LNCaP clone FGC (cell line): ENCODE measurements at regions not wholly inside any gene's neighbourhood (a gene's known extent, or its start where the extent isn't known, plus 50 kb on each side); places are given as distances from the start of the nearest gene placed in this dataset.

Source experiments
- DNase-seq: peaks from one replicate; pipeline ENCODE4 v3.0.0-alpha.2; 2011; ENCODE audit warnings: low read depth
- H3K4me3 ChIP-seq: 2 replicates; pipeline ENCODE4 v1.5.1; 2011; ENCODE audit warnings: mild to moderate bottlenecking, low read depth, low read length, control low read depth
- TF ChIP-seq, protein P1 (sequence below): IDR thresholded peaks from 2 replicates; pipeline ENCODE4 v1.5.1; 2012; ENCODE audit warnings: mild to moderate bottlenecking; ENCODE audit not compliant: control insufficient read depth, insufficient read depth; ENCODE audit errors: extremely low read depth

DNA sequence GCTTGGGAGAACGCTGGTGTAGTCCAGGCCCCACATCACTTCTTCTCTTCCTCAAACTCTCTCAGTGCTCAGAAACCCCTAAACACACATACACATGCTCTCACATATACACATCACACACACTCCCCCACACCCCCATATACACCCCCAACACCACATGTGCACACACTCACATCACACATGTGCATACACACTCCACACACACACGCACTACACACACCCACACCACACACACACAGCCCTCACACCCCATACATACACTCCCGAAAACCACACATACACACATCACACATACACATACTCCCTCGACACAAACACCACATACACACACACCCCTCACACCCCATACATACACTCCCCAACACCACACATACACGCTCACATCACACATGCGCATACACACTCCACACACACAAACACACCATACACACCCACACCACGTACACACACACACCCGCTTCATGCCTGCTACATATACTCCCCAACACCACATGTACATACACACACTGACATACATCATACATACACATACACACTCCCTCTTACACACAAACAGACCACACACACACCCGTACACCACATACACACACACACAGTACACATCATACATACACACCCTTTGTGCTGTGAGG lies 110.3 kb upstream of the TMEM170B start:
- DNase-seq = no peak
- TF ChIP-seq, protein P1, sequence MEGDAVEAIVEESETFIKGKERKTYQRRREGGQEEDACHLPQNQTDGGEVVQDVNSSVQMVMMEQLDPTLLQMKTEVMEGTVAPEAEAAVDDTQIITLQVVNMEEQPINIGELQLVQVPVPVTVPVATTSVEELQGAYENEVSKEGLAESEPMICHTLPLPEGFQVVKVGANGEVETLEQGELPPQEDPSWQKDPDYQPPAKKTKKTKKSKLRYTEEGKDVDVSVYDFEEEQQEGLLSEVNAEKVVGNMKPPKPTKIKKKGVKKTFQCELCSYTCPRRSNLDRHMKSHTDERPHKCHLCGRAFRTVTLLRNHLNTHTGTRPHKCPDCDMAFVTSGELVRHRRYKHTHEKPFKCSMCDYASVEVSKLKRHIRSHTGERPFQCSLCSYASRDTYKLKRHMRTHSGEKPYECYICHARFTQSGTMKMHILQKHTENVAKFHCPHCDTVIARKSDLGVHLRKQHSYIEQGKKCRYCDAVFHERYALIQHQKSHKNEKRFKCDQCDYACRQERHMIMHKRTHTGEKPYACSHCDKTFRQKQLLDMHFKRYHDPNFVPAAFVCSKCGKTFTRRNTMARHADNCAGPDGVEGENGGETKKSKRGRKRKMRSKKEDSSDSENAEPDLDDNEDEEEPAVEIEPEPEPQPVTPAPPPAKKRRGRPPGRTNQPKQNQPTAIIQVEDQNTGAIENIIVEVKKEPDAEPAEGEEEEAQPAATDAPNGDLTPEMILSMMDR = no peak
- no peak overlapping the region for H3K4me3 ChIP-seq

DNA sequence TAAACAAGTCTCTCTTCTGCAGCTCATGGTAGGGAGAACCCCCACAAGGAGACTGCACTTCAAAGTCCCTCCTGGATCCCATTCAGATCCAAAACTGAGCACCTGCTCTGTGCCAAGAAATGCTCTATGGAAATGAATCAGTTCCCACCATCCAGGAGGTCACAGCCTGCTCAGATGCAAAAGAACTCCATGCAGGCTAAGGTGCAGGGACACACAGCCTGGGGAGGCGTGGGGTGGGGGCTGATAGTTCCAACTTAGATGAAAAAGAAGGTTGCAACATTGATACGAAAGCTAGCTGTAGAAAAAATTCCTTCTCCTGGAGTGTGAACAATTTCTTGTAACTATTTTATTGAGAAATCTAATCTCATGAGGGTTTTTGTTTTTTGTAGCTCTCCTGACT lies 111.0 kb upstream of the TMEM170B start:
- DNase-seq = no peak
- TF ChIP-seq, protein P1 = no peak
- no peak overlapping the region for H3K4me3 ChIP-seq

DNA sequence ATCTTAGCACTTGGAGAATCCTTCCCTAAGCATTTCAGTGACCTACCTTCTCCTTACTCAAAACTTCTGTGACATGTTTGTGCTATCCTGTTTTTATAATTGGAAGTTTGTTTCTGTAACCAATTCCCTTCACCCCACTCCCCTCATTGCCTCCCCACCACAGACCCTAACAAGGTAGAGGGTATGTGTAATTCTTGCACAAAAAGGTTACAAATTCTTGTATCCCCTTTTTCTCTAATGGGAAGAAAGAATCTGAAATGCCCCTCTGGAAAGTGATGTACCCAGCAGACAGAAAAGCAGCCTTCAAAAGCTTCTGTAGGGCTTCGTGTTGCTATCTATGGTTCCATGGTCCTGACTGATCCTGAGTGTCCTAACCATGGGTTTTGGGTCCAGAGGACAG lies 111.7 kb upstream of the TMEM170B start:
- TF ChIP-seq, protein P1 = no peak
- no peak for DNase-seq

DNA sequence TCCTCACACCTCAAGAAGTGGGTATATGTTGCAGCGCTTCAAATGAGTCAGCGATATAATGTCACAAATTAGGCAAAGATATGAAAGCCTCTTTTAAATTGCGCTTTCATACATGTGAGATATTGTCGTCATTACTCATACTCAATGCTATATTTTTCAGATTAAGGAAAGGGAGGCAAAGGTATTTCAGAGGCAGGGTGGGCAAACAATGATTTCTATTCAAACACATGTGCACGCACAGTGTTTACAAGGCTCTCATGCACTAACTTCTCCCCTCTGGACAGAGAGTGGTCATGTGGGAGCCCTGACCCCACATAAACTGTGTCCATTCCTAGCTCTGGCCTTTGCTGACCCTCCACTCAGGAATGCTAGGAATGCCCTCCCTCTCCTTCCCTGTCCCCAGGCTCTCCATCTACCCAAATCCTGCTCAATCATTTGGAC lies 112.1 kb upstream of the TMEM170B start:
- H3K4me3 ChIP-seq = no peak overlapping the region
- TF ChIP-seq, protein P1 = no peak
- no peak for DNase-seq

More for the DNA sequence above, 111.7 kb upstream of the TMEM170B start:
- H3K4me3 ChIP-seq = no peak overlapping the region

DNA sequence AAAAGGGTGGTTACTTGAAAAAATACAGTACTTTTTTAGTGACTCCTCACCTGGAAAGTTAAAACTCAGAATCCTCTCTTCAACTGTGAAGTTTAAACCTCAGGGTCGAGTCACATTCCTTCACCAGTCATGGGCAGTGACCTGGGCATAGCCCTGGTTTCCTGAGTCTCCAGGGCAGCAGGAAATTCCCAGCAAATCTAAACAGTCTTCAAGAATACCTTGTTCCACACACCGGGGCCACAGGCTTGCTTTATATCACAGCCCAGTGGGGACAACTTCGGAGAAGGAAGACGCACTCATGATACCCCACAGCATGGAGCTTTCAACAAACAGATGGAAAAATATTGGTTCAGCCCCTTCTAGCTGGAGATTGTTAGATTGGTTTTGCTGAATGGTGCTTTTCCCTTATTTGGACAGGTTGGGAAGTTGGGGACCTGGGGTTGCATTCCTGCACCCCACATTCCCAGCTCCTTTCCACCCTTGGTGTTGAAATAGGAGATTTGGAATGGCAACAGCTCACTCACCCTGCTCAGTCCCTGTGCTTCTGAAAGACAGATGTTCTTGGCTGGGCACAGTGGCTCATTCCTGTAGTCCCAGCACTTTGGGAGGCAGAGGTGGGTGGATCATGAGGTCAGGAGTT lies 113.0 kb upstream of the TMEM170B start:
- DNase-seq = no peak
- no peak overlapping the region for H3K4me3 ChIP-seq
- TF ChIP-seq, protein P1 = no peak

DNA sequence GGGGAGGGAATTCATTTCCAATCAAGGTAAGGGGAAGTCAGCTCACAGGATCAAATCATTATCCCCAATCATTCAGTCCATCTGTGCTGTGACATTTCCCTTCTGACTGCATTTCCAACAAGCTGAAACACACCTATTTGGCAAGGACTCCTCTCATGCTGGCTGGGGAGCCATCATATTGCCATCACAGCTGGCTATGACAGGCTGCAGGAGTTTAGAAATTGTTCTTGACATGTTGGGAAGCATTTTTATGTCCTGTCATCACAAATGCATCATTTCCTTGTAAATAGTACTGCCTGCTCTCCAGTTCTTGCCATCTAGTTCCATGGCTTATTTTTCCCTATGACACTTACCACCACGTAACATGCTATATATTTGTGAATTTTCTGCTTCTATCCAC lies 113.9 kb upstream of the TMEM170B start:
- no peak overlapping the region for H3K4me3 ChIP-seq
- TF ChIP-seq, protein P1 = no peak

More for the DNA sequence above, 113.9 kb upstream of the TMEM170B start:
- DNase-seq = no peak
